ENCODE measurements at regions not wholly inside any gene's neighbourhood (a gene's known extent, or its start where the extent isn't known, plus 50 kb on each side); places are given as distances from the start of the nearest gene placed in this dataset.

DNA sequence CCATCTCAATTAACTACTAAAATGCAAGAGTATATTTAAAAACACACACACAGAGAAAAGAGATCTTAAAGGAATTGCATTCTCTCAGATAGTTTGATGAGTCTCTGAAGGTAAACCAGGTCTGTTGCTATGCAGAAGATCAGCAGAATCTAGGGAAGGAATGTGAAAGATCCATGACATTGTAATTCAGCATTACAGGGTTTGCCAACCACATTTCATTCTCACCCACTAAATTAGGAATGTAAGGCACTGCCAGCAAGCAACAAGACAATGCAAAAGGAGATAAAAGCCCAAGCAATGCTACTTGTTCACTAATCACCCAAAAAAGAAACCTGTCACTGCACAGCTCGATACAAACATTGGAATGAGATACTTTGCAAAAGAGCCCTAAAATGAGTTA, 106.3 kb downstream of the LRIG3 start:
- Histone ChIP-seq H2AFZ (ENCODE audit: low read length) (no peak overlapping the region), H3K4me1 (ENCODE audit: insufficient read depth, low read length, severe bottlenecking) (no peaks in the 10 kb centered on the region), H3K4me3 (ENCODE audit: low read depth, low read length, poor library complexity, severe bottlenecking) (no peak overlapping the region), H3K9ac (ENCODE audit: low read length) (no peak overlapping the region), H4K20me1 (ENCODE audit: insufficient read depth, low read length) (no peaks in the 10 kb centered on the region), H3K36me3 (ENCODE audit: insufficient read depth, low read length) (no peaks in the 10 kb centered on the region), H3K27ac (ENCODE audit: low read depth, low read length, poor library complexity, severe bottlenecking) (no peak overlapping the region), H3K9me2 (ENCODE audit: low read depth, low read length) (no peaks in the 10 kb centered on the region), H3K79me2 (ENCODE audit: insufficient read depth, low read length) (no peaks in the 10 kb centered on the region), H3K9me3 (ENCODE audit: low read length) (no peaks in the 10 kb centered on the region), H3K4me2 (ENCODE audit: low read length) (no peak overlapping the region), H3F3A (ENCODE audit: insufficient read depth, low read length) (no peaks in the 10 kb centered on the region), H3K27me3 (ENCODE audit: insufficient read depth, low read length) (no peaks in the 10 kb centered on the region)
- TF ChIP-seq EZH2 (IDR thresholded peaks at IDR 0.05; ENCODE audit: borderline replicate concordance, low read length) (no peak), CTCF (IDR thresholded peaks at IDR 0.05; ENCODE audit: low read length) (no peak)

DNA sequence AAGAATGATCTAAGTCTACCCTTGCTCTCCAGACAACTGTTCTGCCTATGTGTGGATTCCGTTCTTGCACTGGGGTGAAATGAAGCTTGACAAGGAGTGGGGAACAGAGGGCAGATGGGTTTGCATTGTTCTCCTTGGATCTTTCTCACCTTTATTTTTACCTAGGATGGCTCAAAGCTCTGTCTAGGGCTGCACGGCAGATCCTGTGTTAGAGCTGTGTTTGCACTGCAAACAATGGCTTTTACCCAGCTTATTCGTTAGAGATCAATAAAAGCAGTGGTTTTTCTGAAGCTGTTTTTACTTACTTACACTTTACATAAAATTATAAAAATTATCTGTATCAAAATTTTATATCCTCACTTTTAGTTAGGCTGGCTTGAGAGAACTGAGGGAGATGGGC, 105.1 kb downstream of the LRIG3 start:
- H3K4me2 ChIP-seq (ENCODE audit: low read length) = no peak overlapping the region
- TF ChIP-seq CTCF (IDR thresholded peaks at IDR 0.05; ENCODE audit: low read length) (no peak), EZH2 (IDR thresholded peaks at IDR 0.05; ENCODE audit: borderline replicate concordance, low read length) (no peak)
- H3K27ac ChIP-seq (ENCODE audit: low read depth, low read length, poor library complexity, severe bottlenecking) = no peak overlapping the region
- no peaks in the 10 kb centered on the region for H4K20me1 ChIP-seq (ENCODE audit: insufficient read depth, low read length)
- no peaks in the 10 kb centered on the region for H3K27me3 ChIP-seq (ENCODE audit: insufficient read depth, low read length)
- H2AFZ ChIP-seq (ENCODE audit: low read length) = no peak overlapping the region
- H3F3A ChIP-seq (ENCODE audit: insufficient read depth, low read length) = no peaks in the 10 kb centered on the region
- H3K9me3 ChIP-seq (ENCODE audit: low read length) = no peaks in the 10 kb centered on the region
- H3K4me3 ChIP-seq (ENCODE audit: low read depth, low read length, poor library complexity, severe bottlenecking) = no peak overlapping the region
- no peaks in the 10 kb centered on the region for H3K4me1 ChIP-seq (ENCODE audit: insufficient read depth, low read length, severe bottlenecking)
- no peaks in the 10 kb centered on the region for H3K9me2 ChIP-seq (ENCODE audit: low read depth, low read length)
- no peaks in the 10 kb centered on the region for H3K79me2 ChIP-seq (ENCODE audit: insufficient read depth, low read length)
- no peak overlapping the region for H3K9ac ChIP-seq (ENCODE audit: low read length)
- H3K36me3 ChIP-seq (ENCODE audit: insufficient read depth, low read length) = no peaks in the 10 kb centered on the region

DNA sequence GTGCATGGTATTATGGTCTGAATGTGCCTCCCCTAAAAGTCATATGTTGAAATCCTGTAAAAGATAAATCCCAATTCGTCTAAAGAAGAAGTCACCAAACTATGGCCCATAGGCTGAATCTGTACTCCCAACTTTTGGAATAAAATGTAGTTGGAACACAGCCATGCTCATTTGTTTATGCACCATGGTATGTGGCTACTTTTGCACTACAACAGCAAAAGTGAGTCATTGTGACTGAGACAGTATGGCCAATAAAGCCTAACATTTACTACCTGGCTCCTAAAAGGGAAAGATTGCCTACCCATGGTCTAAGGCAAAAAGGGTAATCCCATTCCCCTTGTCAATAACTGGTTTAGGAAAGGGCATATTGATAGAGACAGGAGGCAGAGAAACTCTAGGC, 101.8 kb downstream of the LRIG3 start:
- TF ChIP-seq EZH2 (IDR thresholded peaks at IDR 0.05; ENCODE audit: borderline replicate concordance, low read length) (no peak), CTCF (IDR thresholded peaks at IDR 0.05; ENCODE audit: low read length) (no peak)
- Histone ChIP-seq H3K79me2 (ENCODE audit: insufficient read depth, low read length) (no peaks in the 10 kb centered on the region), H3K4me3 (ENCODE audit: low read depth, low read length, poor library complexity, severe bottlenecking) (no peak overlapping the region), H3K36me3 (ENCODE audit: insufficient read depth, low read length) (no peaks in the 10 kb centered on the region), H3K27ac (ENCODE audit: low read depth, low read length, poor library complexity, severe bottlenecking) (no peak overlapping the region), H2AFZ (ENCODE audit: low read length) (no peak overlapping the region), H3K9ac (ENCODE audit: low read length) (no peak overlapping the region), H4K20me1 (ENCODE audit: insufficient read depth, low read length) (no peaks in the 10 kb centered on the region), H3K27me3 (ENCODE audit: insufficient read depth, low read length) (no peaks in the 10 kb centered on the region), H3K9me2 (ENCODE audit: low read depth, low read length) (no peaks in the 10 kb centered on the region), H3F3A (ENCODE audit: insufficient read depth, low read length) (no peaks in the 10 kb centered on the region), H3K9me3 (ENCODE audit: low read length) (no peaks in the 10 kb centered on the region), H3K4me1 (ENCODE audit: insufficient read depth, low read length, severe bottlenecking) (no peaks in the 10 kb centered on the region), H3K4me2 (ENCODE audit: low read length) (no peak overlapping the region)
